DOHH2 (cell line): ENCODE measurements at regions not wholly inside any gene's neighbourhood (a gene's known extent, or its start where the extent isn't known, plus 50 kb on each side); places are given as distances from the start of the nearest gene placed in this dataset.

Experiments
- EZH2phosphoT487 ChIP-seq: fragments of 200-600 bp; sonication (generic); IDR thresholded peaks from 2 replicates; pipeline ENCODE4 v1.6.1; 2017; ENCODE audit warnings: borderline replicate concordance, mild to moderate bottlenecking, antibody characterized with exemption, low read length, moderate library complexity, mixed read lengths
- TF ChIP-seq, protein P1 (sequence below): fragments of 200-600 bp; sonication (generic); IDR thresholded peaks from one replicate; pipeline ENCODE4 v1.5.1; 2014; ENCODE audit warnings: antibody characterized with exemption, mild to moderate bottlenecking, low read depth, low read length; ENCODE audit not compliant: poor library complexity, severe bottlenecking

DNA sequence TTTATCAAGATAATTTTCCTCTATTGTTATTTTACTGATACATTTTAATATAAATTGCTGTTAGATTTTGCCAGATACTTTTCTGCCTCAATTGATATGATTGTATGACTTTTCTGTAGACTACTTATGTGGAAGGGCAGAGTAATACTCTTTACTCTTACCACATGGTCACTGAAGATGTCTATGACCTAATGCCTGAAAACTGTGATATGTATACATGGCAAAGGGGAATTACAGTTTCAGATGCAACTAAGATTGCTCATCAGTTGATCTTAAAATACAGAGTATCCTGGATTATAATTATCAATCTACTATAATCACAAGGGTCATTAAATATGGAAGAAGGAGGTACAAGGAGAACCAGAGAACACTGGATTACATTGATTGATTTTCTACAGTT is 1528.0 kb downstream of the BRINP3 start:
- TF ChIP-seq, protein P1, sequence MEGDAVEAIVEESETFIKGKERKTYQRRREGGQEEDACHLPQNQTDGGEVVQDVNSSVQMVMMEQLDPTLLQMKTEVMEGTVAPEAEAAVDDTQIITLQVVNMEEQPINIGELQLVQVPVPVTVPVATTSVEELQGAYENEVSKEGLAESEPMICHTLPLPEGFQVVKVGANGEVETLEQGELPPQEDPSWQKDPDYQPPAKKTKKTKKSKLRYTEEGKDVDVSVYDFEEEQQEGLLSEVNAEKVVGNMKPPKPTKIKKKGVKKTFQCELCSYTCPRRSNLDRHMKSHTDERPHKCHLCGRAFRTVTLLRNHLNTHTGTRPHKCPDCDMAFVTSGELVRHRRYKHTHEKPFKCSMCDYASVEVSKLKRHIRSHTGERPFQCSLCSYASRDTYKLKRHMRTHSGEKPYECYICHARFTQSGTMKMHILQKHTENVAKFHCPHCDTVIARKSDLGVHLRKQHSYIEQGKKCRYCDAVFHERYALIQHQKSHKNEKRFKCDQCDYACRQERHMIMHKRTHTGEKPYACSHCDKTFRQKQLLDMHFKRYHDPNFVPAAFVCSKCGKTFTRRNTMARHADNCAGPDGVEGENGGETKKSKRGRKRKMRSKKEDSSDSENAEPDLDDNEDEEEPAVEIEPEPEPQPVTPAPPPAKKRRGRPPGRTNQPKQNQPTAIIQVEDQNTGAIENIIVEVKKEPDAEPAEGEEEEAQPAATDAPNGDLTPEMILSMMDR = no peak
- no peak for TF ChIP-seq EZH2phosphoT487
